BJ (cell line): ENCODE measurements at regions not wholly inside any gene's neighbourhood (a gene's known extent, or its start where the extent isn't known, plus 50 kb on each side); places are given as distances from the start of the nearest gene placed in this dataset.

Experiments used
- CTCF ChIA-PET: fragments of 350-600 bp; formaldehyde crosslinking; extraction: SDS; loops from one replicate; lab custom pipeline; 2021; ENCODE audit warnings: antibody characterized with exemption, inconsistent platforms; lab: Yijun Ruan, JAX
- POLR2A ChIA-PET: fragments of 300-600 bp; sonication (Branson Sonifier 250); formaldehyde crosslinking; extraction: SDS; loops from one replicate; lab custom pipeline; 2021; ENCODE audit warnings: antibody characterized with exemption; lab: Charles Lee
- DNase-seq: peaks from one replicate; pipeline ENCODE4 v3.0.0-alpha.2; 2011; ENCODE audit warnings: low read depth
- H3K27me3 ChIP-seq: 2 replicates; pipeline ENCODE4 v1.6.0; 2011; ENCODE audit warnings: low read length; ENCODE audit not compliant: control insufficient read depth, insufficient read depth
- H3K36me3 ChIP-seq: 2 replicates; pipeline ENCODE4 v1.5.1; 2011; ENCODE audit warnings: low read length; ENCODE audit not compliant: control insufficient read depth, insufficient read depth
- H3K4me3 ChIP-seq: 2 replicates; pipeline ENCODE4 v1.5.1; 2011; ENCODE audit warnings: low read depth, mild to moderate bottlenecking, control low read depth, low read length
- CTCF ChIP-seq: IDR thresholded peaks from 2 replicates; pipeline ENCODE4 v1.5.1; 2011; ENCODE audit warnings: low read depth, mild to moderate bottlenecking, control low read depth, inconsistent platforms, low read length, moderate library complexity; ENCODE audit not compliant: insufficient read depth

- CTCF ChIA-PET: no interaction called here
- Histone ChIP-seq H3K4me3 (no peak overlapping the region), H3K27me3 (no peaks in the 10 kb centered on the region), H3K36me3 (no peaks in the 10 kb centered on the region)
- TF ChIP-seq CTCF: no peak
- POLR2A ChIA-PET: no interaction called here
- no peak for DNase-seq
Measured at GRCh38 chr13:79703772-79704171, 222.8 kb downstream of the NDFIP2 start.

- ChIA-PET POLR2A (no interaction called here), CTCF (no interaction called here)
- Histone ChIP-seq H3K4me3 (no peak overlapping the region), H3K36me3 (no peaks in the 10 kb centered on the region), H3K27me3 (no peaks in the 10 kb centered on the region)
- no peak for TF ChIP-seq CTCF
- no peak for DNase-seq
Measured at GRCh38 chr13:79695754-79696153, 214.8 kb downstream of the NDFIP2 start.

- POLR2A ChIA-PET: interaction anchor here (0.9 kb wide), 1 partner anchor 209 kb away, joined by 4 read pairs; no protein-coding TSS in a partner anchor
- DNase-seq: no peak
Measured at GRCh38 chr13:79692846-79693245, 211.9 kb downstream of the NDFIP2 start.

GRCh38 chr13:79691826-79692225 lies 210.9 kb downstream of the NDFIP2 start:
- Histone ChIP-seq H3K4me3 (no peak overlapping the region), H3K27me3 (no peaks in the 10 kb centered on the region), H3K36me3 (no peaks in the 10 kb centered on the region)
- DNase-seq: no peak
- POLR2A ChIA-PET: interaction anchor here (0.9 kb wide), 1 partner anchor 208 kb away, joined by 4 read pairs; no protein-coding TSS in a partner anchor
- CTCF ChIA-PET: interaction anchor here (1.0 kb wide), 1 partner anchor 9 kb away, joined by 5 read pairs; no protein-coding TSS in a partner anchor
- TF ChIP-seq CTCF: no peak

More at GRCh38 chr13:79692846-79693245, 211.9 kb downstream of the NDFIP2 start:
- H3K27me3 ChIP-seq: no peaks in the 10 kb centered on the region
- H3K4me3 ChIP-seq: no peak overlapping the region
- CTCF ChIA-PET: no interaction called here
- H3K36me3 ChIP-seq: no peaks in the 10 kb centered on the region
- no peak for TF ChIP-seq CTCF

- Histone ChIP-seq H3K4me3 (no peak overlapping the region), H3K27me3 (no peaks in the 10 kb centered on the region), H3K36me3 (no peaks in the 10 kb centered on the region)
- no peak for DNase-seq
- ChIA-PET POLR2A (no interaction called here), CTCF (interaction anchor here (2.6 kb wide), 1 partner anchor 10 kb away, joined by 7 read pairs; no protein-coding TSS in a partner anchor)
- TF ChIP-seq CTCF: no peak
Measured at GRCh38 chr13:79688741-79689140, 207.8 kb downstream of the NDFIP2 start.
